GM12891 (cell line): ENCODE measurements at regions not wholly inside any gene's neighbourhood (a gene's known extent, or its start where the extent isn't known, plus 50 kb on each side); places are given as distances from the start of the nearest gene placed in this dataset.

ENCODE experiments used
- PAX5 ChIP-seq: IDR thresholded peaks from 2 replicates; pipeline ENCODE4 v1.6.1; 2011; ENCODE audit warnings: low read length, moderate library complexity, mild to moderate bottlenecking; ENCODE audit not compliant: insufficient read depth, severe bottlenecking
- POLR2A ChIP-seq: IDR thresholded peaks from 2 replicates; pipeline ENCODE4 v1.6.1; 2011; ENCODE audit warnings: low read depth, low read length, control low read depth
- POLR2AphosphoS5 ChIP-seq: IDR thresholded peaks from 2 replicates; pipeline ENCODE4 v1.6.1; 2011; ENCODE audit warnings: low read depth, low read length, control low read depth
- POU2F2 ChIP-seq: IDR thresholded peaks from 2 replicates; pipeline ENCODE4 v1.6.1; 2011; ENCODE audit warnings: low read depth, mild to moderate bottlenecking, control low read depth, low read length, moderate library complexity
- TAF1 ChIP-seq: IDR thresholded peaks from 2 replicates; pipeline ENCODE4 v1.6.1; 2011; ENCODE audit warnings: low read depth, low read length, control low read depth

DNA sequence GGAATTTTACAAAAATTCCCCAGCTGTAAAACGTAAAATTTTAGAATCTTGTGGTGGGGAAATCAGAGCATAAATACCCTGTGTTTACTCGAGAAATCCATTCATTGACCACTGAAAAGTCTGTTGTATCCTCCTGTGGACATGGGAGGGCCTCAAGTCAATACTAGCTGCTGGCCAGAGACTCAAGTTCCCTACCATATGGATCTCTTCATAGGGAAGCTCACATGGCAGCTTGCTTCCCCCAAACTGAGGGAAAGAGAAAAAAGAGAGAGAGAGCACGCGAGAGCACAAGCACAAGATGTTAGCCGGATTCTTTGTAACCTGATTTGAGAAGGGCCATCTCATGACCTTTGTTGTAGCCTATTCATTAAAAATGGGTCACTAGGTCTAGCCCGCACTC lies 591.9 kb downstream of the LRRC70 start:
- no peak for TF ChIP-seq PAX5
- TF ChIP-seq POLR2AphosphoS5 = no peak
- TF ChIP-seq POLR2A = no peak
- no peak for TF ChIP-seq TAF1
- no peak for TF ChIP-seq POU2F2
